ENCODE measurements at regions not wholly inside any gene's neighbourhood (a gene's known extent, or its start where the extent isn't known, plus 50 kb on each side); places are given as distances from the start of the nearest gene placed in this dataset.

DNA sequence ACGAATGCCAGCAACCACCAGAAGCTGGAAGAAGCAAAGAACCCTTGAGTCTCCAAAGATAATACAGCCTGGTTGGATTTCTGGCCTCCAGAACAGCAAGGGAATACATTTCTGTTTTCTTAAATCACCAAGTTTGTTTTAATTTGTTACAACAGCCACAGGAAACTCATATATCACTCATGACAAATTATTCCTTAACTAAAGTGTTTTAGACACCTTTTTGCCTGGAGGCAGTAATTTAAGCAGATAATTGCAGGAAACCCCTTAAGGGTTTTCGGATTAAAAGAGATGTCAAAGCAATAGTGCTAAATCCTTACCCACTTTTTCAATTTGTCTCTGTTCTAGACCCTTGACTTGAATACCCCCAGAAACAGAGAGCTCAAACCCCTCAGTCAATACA, 1050.0 kb downstream of the EPHA7 start:
- ATAC-seq: no peak

DNA sequence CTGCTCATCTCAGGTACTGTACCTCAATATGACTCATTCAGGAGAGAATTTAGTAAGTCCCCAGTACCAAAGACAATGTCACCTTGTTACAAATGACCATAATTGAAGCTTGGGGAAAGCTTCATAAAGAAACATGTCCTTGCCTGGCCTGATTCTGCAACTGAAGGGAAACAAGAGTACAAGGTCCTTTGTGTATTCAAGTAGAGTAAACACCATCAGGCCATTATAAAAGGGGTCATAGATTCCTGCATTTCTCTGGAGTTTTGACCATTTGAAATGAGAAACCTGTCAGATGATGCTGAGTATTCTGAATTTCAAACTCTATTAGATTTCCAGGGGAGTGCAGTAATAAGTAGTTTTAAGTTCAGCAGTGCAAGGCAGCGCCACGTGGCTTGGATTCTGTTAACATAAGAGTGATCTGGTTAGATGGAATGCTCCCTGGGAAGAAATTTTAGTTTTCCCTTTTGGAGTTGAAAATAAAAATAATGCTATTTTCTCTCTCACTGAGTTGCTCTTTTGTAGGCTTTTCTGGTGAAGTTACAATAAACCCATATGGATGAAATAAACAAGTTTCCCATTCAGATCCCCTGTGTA, 1054.3 kb downstream of the EPHA7 start:
- ATAC-seq: no peak

DNA sequence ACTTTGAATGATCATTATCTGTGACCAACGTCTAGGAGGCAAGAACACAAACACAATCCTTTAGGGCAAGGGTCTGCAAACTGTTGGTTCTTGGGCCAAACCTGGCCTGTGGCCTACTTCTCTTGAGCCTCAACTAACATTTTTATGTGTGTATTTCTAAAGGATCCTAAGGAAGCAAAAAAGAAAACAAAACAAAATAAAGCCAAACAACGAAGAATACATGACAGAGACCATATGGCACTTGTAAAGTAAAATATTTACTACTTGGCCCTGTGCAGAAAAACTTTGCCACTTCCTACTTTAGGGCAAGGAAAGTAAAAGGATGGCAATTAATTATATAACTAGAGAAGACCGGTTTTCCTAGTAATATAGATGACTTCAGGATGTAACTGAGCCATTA, 1056.2 kb downstream of the EPHA7 start:
- no peak for ATAC-seq

DNA sequence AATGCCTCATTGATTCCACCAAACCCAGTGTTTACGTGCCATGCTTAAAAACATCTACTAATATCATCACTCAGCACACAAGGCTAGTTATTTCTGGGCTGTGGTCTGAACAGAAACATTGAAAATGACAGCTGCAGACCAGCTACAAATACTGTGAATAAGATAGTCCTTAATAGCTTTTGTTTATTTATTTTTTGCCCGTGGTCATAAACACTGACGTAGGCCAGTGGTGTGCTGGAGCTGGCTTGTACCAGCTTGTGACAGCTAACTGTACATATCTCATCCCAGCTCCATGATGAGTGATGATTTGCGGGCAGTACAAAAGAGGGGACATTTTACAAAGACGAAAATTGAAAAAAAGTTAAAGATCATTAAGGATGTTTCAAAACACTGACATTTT, 1057.0 kb downstream of the EPHA7 start:
- ATAC-seq: no peak

DNA sequence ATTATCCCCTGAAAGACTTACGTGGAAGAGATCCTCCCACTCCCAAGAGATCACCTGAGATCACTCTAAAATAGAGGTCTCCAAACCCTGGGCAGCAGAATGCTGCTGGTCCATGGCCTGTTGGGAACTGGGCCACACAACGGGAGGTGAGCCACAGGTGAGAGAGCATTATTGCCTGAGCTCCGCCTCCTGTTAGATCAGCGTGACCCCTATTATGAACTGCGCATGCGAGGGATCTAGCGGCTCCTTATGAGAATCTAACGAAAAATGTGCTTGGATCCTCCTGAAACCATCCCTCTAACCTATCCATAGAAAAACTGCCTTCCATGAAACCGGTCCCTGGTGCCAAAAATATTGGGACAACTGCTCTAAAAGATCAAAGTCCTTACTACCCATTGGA, 1057.4 kb downstream of the EPHA7 start:
- no peak for ATAC-seq

DNA sequence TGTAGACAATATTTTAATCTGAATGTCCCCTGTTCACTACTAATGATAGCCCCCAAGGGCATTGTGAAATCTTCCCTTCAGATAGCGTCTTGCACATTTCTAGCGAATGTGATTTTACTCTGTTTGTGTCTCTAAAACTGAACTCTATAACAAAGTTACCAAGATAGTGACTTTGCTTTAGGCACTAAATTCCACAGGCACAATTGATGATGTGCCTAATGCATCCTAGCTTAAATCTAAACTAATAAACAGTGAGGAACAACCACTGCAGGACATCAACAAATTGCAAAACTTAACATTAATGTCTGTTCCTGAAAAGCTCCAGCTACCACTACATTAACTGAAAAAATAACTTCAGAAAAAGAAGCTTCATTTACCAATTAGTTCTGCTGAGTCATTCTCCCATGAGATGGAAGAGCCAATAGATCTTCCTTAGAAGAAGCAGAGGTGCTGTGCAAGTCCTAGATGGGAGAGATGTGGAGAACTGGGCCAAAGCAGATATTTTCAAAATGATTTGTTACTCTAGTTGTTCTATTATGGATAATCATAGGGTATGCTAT, 1065.0 kb downstream of the EPHA7 start:
- no peak for ATAC-seq

DNA sequence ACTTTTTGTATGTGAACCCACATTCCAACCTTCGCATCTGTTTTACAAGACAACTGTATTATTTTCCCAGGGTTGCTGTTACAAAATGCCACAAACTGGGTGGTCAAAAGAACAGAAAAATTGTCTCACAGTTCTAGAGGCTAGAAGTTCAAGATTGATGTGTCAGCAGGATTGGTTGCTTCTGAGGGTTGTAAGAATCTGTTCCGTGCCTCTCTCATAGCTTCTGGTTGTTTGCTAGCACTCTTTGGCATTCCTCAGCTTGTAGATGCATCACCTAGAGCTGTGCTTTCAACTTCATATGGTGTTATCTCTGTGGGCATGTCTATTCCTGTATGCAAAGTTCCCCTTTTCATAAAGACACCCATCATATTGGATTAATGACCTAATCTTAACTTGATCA, 1067.2 kb downstream of the EPHA7 start:
- ATAC-seq: no peak

DNA sequence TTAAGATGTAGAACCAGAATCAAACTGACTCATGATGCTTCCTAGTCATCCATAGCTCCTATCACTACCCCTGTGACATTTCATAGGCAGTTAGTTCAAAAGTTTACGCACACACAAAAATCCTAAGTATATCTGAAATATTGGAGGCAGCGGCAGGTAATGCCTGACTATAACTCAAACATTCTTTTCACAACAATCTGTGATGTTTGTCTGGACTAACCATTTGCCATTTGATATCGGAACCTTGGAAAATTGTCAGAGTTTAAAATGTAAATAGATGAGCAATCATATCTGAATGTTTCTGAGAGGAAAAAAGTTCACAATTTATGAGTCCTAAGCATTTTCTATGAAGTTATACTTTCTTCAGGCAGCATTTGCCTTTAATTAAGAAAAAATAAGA, 1078.2 kb downstream of the EPHA7 start:
- ATAC-seq: no peak

DNA sequence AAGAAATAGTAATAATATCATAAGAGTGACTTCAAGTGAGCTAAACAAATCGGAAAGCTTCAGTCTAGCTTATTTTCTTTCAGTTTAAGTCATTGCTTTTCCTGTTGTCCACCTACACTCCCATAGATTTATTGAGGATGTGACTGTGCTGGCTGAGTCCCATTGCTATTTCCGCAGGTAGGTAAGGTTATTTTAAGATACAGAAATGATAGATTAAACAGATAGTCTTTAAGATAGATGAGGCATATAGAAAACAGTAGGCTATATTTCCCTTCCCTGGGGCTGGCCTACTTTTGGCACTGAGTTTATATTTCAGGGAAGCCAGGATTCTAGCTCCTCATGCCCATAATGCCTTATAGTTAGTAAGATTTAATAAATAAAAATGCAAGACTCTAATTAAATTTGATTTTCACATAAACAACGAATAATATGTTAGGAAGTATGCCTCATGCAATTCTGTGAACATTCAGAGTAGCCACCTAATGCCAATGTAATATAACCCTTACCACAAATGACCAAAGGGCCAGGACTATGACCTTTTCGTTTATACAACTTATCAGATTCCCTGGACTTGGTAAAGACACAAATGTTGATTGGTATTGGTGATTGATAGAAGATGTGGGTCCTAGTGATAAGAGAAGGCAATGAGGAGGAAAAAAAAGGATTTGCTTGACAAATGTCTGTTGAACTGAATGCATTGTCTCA, 1079.3 kb downstream of the EPHA7 start:
- no peak for ATAC-seq

DNA sequence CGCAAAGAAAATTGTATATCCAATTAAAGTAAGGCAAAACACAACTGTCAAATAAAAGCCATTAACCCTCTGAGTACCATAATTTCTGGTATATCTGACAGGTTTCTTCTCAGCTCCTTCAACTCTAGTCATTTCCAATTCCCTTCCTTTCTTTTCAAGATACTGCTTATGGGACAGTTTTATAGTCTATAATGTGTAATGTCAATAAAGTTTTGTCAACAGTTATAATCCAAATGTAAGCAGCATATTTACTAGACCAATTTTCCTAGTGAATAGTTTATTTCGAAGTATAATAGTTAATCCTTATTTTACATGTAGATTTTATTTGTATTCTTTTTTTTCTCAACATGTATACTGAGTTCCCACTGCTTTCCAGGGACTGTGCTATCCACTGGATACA, 1081.8 kb downstream of the EPHA7 start:
- ATAC-seq: no peak

DNA sequence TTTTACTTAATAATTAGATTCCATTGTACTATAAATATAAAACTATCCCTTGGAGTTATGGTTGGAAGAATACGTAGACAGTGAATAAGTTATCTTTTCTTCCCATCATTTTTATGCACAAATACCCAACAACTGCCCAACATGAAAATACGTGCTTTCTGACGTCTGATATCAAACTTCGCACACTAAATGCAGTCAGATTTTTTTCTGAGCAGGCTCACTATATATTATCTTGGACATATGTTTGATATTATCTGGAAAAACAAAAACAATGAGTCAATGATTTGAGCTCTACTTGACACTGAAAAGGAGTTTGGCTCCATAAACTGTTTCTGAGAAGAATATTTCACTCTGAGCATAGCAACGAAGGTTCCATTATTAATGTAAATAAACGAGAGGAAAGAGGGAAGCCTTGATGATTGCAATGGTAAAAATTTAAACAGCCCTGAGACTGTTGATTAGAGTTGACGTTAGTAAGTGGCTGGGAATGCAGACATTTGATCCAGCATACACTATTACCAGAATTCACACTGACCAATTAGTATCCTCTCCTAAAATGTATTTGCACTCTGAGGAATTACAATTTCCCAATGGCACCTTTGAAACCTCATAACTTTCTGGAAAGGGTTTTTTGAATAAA, 1090.0 kb downstream of the EPHA7 start:
- ATAC-seq: no peak

DNA sequence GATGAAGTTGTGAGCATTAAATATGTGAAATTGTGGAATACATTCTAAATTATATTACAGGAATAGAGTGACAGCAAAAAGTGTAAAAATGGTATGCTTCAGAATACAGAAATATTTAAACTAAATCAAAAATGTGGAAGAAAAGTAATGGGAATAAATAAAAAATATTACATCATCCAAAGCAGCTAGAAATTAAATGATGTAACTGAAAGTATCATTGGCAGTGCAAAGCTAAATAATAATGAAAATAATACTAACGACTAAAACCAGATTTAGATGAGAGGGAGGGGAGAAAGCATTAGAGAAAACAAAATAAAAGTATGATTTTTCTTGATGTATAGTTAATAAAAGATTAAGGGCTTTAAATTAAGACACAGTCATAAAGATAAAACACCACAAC, 1104.0 kb downstream of the EPHA7 start:
- ATAC-seq: no peak

DNA sequence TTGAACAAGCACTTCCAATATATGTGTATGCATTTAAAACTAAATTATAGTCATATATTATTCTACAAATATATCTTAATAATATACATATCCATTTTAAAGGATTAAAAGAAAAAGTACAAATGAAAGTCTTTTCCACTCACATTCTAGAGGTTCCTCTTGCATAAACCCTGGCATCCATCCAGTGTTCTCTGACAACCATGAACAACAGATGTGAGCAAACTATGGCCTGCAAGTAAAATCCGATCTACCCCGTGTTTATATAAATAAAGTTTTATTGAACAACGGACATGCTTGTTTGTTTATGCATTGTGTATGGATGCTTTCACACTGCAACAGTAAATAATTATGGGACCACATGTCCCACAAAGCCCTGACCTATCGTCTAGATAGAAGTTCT, 1122.3 kb downstream of the EPHA7 start:
- ATAC-seq: no peak

DNA sequence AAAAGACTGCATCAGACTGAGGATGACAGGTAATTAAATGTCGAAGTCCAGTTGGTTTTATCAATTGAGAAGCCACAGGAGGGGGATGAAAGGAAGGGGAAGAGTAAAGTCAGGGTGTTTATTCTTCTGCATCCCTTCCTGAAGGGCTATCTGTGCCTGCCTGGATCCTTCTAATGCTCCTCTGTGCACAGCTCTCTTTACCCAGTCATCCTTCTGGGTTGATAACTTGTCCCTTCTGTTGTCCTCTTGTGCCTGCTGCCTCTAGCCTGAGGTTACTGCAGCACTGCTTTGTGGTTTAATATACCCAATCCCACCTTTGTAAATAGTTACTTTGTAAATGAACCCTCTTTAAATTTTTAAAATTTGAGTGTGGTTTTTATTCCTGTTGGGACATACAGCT, 1127.3 kb downstream of the EPHA7 start:
- ATAC-seq: no peak

DNA sequence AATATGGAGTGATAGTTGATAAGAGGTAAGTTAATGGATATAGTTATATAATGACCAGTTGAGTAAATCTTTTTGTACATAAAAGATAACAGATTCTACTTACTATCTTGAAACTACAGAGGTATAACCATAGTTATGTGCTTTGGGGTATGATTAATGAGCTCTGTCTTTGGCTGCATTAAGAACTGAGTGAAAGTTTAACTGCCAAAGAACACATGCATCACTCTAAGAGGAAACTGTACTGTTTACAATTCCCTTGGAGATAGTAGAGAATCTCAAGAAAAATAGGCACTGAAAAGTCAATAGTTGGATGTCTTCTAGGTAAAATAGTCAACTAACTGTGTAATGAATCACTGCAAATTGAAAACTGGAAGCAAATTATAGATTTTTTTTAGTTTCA, 1129.5 kb downstream of the EPHA7 start:
- no peak for ATAC-seq

DNA sequence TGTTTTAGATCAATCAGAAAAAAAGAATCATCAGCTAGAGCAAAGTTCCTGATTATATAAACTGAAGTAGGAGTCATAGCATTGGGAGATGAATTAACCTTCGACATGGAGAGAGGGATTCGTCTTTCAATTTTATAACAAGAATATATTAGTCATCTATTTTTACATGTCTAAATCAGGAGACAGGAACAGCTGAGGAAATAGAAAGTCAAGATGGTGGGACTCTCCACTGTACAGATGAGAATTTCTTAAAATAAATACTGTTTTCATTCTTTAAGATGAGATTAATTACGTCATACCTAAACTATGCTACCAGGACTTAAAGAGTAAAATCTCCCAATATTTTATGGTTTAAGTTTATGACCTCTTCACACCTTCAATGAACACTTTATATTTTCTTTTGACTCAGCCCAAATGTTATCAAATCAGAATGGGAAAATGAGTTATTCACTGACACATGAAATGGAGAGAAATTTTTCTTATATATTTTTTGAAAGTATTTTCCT, 1137.7 kb downstream of the EPHA7 start:
- no peak for ATAC-seq

DNA sequence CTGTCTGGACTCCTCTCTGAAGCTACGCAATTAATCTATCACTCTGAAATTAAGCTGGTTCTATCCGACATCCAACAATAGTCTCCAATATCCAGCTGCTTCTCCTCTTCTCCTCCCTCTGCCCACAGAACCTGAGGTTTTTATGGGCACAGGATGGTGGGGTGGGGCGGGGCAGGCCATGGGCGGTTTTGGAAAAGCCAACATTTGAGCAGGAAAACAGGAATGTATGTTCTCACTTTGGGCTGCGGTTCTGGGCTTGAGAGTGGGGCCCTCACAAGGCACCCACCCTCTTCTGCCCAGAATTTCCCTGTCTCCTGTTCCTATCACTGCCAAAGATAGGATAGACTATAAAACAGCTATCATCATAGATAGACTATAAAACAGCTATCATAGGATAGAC, 1144.2 kb downstream of the EPHA7 start:
- no peak for ATAC-seq

DNA sequence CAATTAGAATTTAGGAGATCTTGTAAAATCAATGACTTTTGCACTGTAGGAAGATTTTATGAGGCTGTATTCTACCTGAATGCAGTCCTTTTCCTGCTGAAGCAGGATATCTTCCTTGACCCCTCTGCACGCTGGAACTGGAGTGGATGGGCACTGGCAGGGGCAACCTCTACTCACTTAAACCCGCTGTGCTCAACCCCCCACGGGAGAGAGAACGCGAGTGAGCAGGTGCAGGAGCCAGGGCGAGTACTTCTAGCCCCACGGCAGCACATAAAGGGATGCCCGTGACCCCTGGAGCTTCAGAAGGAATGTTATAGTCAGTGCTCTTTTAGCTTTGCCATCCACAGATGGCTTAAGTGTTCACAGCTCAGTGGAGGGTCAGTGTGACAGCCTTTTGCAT, 1144.8 kb downstream of the EPHA7 start:
- ATAC-seq: no peak

DNA sequence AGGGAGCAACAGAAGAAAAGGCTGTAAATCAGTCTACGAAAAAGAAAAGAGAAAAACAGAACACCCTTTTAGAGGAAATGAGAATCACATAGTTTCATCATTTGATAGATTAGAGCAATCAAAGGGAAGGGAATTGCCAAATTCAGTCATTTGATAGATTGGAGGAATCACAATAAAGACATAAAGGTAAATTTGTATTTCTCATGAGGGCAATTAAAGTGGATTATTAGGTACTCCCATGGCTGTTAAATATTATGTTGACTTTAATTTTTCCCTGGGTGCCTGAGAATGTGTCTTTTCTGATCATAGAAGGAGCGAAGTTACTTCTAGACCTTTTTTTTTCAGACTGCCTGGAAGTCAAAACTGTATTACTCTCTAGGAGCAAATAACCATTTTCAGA, 1145.7 kb downstream of the EPHA7 start:
- ATAC-seq: no peak

DNA sequence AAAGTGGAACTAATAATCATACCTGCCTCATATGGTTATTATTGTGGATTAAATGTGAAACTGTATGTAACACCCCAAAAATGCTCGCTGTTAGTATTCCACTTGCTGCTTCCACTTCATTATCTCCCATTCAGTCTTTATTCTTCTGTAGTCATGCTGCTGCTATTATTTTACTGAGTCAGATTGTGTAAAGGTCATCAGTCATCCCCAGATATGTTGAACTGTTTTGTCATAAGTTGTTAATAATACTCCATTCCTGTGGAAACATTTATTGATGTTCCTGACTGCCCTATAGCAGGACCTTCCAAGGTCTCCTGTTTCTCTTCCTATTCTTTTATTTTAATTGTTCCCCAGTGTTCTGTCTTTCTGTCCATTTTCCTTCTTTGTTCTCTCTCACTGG, 1148.3 kb downstream of the EPHA7 start:
- ATAC-seq: no peak

DNA sequence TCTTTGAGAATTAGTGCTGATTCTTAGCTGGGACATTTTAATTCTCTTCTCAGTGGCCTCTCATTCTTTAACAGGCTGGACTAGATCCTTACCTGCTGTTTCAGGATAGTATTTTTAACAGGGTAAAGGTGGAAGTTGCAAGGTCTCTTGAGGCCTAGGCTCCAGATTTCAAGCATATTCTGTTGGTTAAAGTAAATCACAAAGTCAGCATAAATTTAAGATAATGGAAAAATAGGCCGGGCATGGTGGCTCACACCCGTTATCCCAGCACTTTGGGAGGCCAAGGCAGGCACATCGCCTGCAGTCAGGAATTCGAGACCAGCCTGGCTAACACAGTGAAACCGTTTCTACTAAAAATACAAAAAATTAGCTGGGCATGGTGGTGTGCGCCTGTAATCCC, 1149.0 kb downstream of the EPHA7 start:
- no peak for ATAC-seq

DNA sequence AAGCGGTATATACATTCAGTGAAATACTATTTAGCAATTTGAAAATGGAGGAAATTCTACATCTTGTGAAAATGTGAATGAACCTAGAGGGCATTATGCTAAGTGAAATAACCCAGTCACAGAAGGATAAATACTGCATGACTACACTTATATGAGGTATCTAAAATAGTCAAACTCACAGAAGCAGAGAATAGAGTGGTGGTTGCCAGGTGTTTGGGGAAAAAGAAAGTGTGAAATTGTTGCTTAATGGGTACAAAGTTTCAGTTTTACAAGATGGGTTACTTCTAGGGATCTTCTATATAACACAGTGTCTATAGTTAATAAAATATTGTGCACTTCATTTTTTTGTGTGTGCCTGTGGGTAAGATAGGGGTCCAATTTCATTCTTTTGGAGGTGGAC, 1152.0 kb downstream of the EPHA7 start:
- no peak for ATAC-seq

DNA sequence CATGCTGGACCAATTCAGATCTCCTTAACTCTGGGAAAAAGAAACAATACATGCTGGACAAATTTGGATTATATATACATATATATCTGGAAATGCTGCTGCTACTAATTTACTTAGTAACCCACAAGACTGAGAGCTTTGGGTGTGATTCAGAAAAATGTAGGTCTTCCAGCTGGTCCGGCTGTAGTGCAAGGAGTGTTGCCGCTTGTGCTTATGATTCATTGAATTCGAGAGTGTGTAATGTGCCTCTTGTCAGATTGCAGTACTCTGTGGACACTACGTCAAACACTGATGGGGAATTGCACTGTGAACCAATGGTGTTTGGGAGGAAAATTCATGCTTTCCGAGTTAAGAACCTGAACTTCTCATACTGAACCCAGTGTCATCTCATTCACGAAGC, 1155.5 kb downstream of the EPHA7 start:
- no peak for ATAC-seq

DNA sequence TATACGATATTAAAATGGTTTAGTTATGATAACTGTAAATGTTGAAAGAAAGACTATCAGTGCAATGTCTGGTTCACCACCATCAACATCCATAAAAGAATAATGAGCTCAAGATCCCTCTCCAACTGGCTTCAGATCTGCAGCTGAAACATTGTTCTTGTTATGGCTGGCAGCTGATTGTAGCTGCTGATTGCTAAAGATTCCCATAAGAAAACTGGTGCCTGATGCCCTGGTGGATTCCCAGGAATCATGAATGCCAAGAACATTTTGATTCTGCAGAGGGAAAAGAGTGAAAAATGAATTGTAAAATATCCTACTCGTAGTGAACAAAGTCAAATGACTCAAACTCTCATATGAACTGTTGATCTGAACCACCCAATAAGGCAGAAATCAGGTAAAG, 1160.2 kb downstream of the EPHA7 start:
- no peak for ATAC-seq
